ENCODE measurements at regions not wholly inside any gene's neighbourhood (a gene's known extent, or its start where the extent isn't known, plus 50 kb on each side); places are given as distances from the start of the nearest gene placed in this dataset.

DNA sequence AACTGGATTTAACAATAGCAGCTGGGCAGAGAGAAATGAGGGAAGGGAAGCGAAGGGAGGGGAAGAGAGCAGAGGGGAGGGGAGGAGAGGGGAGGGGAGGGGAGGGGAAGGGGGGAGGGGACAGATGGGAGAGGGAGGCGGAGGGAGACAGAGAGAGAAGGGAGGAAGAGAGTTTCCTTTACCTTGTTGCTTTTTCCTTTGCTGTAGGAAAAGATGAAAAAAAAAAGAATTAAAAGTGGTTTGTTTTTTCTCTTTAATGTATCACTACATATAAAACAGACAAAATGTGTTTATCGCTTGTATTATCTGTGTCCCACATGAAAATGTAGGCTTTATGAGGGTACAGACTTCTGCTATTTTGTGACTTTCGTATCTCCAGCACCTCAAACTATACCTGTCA, 190.4 kb upstream of the KYNU start:
- TF ChIP-seq, protein P1, sequence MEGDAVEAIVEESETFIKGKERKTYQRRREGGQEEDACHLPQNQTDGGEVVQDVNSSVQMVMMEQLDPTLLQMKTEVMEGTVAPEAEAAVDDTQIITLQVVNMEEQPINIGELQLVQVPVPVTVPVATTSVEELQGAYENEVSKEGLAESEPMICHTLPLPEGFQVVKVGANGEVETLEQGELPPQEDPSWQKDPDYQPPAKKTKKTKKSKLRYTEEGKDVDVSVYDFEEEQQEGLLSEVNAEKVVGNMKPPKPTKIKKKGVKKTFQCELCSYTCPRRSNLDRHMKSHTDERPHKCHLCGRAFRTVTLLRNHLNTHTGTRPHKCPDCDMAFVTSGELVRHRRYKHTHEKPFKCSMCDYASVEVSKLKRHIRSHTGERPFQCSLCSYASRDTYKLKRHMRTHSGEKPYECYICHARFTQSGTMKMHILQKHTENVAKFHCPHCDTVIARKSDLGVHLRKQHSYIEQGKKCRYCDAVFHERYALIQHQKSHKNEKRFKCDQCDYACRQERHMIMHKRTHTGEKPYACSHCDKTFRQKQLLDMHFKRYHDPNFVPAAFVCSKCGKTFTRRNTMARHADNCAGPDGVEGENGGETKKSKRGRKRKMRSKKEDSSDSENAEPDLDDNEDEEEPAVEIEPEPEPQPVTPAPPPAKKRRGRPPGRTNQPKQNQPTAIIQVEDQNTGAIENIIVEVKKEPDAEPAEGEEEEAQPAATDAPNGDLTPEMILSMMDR (IDR thresholded peaks at IDR 0.05 in 8 of 11, conservative IDR thresholded peaks at IDR 0.05 in 3 of 11): no peak
- no peak for TF ChIP-seq POLR2A (IDR thresholded peaks at IDR 0.05)
